ENCODE measurements at regions not wholly inside any gene's neighbourhood (a gene's known extent, or its start where the extent isn't known, plus 50 kb on each side); places are given as distances from the start of the nearest gene placed in this dataset.

DNA sequence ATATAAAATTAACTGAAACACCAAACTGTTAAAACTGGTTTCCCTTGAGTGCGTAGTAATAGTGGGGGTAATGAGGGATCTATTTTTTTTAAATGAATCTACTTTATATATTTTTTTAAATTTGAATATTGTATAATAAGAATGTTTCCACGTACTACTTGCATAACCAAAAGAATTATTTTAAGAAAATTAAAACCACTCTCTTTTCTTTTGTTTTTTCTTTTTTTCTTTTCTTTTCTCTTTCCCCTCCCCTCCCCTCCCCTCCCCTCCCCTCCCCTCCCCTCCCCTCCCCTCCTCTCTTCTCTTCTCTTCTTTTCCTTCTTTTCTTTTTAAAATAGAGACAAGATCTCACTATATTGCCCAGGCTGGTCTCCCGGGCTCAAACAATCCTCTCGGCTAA is 166.9 kb upstream of the MID1 start:
- H3K27ac ChIP-seq: no peak overlapping the region
- H3K9me3 ChIP-seq: no peaks in the 10 kb centered on the region
- CTCF ChIA-PET: no interaction called here
- H3K4me3 ChIP-seq: no peak overlapping the region
- FAIRE-seq (no peak), DNase-seq (ENCODE audit: low read depth in 1 of 2, low spot score in 1 of 2) (no peak), ATAC-seq (no peak)
- no peaks in the 10 kb centered on the region for H3K4me1 ChIP-seq
- TF ChIP-seq MYC (IDR thresholded peaks at IDR 0.05; ENCODE audit: borderline replicate concordance, low read length) (no peak), KDM1A (IDR thresholded peaks at IDR 0.05; ENCODE audit: low read depth) (no peak), CHD4 (IDR thresholded peaks at IDR 0.05; ENCODE audit: borderline replicate concordance) (no peak), POLR2AphosphoS2 (conservative IDR thresholded peaks at IDR 0.05; ENCODE audit: low read length) (no peak), ZNF302 (CRISPR knock-in tag; IDR thresholded peaks at IDR 0.05) (no peak), TFCP2L1 (CRISPR knock-in tag; IDR thresholded peaks at IDR 0.05) (no peak), TP53 (CRISPR knock-in tag; IDR thresholded peaks at IDR 0.05) (no peak), FOSL2 (IDR thresholded peaks at IDR 0.05) (no peak), FOSL2 (CRISPR knock-in tag; IDR thresholded peaks at IDR 0.05) (no peak), CEBPB (IDR thresholded peaks at IDR 0.05) (no peak)
- TF ChIP-seq, protein P1, sequence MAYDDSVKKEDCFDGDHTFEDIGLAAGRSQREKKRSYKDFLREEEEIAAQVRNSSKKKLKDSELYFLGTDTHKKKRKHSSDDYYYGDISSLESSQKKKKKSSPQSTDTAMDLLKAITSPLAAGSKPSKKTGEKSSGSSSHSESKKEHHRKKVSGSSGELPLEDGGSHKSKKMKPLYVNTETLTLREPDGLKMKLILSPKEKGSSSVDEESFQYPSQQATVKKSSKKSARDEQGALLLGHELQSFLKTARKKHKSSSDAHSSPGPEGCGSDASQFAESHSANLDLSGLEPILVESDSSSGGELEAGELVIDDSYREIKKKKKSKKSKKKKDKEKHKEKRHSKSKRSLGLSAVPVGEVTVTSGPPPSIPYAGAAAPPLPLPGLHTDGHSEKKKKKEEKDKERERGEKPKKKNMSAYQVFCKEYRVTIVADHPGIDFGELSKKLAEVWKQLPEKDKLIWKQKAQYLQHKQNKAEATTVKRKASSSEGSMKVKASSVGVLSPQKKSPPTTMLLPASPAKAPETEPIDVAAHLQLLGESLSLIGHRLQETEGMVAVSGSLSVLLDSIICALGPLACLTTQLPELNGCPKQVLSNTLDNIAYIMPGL (CRISPR knock-in tag; IDR thresholded peaks at IDR 0.05; ENCODE audit: borderline replicate concordance): no peak
- no peak overlapping the region for H3K4me2 ChIP-seq
- POLR2A ChIA-PET: no interaction called here
- WGBS (ENCODE audit: missing lambda C conversion rate): 76% methylated on average over 4 of the region's 4 CpGs

DNA sequence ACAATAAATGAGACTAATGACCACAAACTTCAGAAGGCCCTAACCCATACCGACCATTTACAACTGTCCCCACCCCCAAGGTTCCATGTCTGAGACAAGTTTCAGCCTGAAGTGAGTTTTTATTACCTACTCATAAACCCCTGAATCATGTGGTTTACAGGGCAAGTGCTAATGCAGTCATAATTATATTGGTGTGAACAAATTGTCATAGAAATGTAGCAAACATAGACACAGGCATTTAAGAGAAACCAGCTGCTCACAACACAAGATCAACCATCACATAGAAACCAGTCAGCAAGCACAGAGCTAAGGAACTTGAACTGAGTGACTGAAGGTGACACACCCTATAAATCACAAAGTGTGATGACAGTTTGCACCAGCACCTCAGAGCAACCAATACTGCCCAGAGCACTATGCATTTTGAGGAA is 173.8 kb upstream of the MID1 start:
- FAIRE-seq (no peak), DNase-seq (ENCODE audit: low read depth in 1 of 2, low spot score in 1 of 2) (no peak), ATAC-seq (no peak)
- no peak overlapping the region for H3K4me3 ChIP-seq
- WGBS (ENCODE audit: missing lambda C conversion rate): 77% methylated on average over 1 of the region's 1 CpG
- no peak overlapping the region for H3K27ac ChIP-seq
- no peaks in the 10 kb centered on the region for H3K9me3 ChIP-seq
- H3K4me2 ChIP-seq: no peak overlapping the region
- POLR2A ChIA-PET: no interaction called here
- CTCF ChIA-PET: no interaction called here
- TF ChIP-seq, protein P2, sequence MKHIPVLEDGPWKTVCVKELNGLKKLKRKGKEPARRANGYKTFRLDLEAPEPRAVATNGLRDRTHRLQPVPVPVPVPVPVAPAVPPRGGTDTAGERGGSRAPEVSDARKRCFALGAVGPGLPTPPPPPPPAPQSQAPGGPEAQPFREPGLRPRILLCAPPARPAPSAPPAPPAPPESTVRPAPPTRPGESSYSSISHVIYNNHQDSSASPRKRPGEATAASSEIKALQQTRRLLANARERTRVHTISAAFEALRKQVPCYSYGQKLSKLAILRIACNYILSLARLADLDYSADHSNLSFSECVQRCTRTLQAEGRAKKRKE (CRISPR knock-in tag; IDR thresholded peaks at IDR 0.05; ENCODE audit: low read depth): no peak
- no peak for TF ChIP-seq MAFK (IDR thresholded peaks at IDR 0.05; ENCODE audit: partially characterized antibody)
- TF ChIP-seq RNF2 (IDR thresholded peaks at IDR 0.05; ENCODE audit: borderline replicate concordance, low read depth): no peak
- no peak for TF ChIP-seq NFE2L2 (conservative IDR thresholded peaks at IDR 0.05; ENCODE audit: low read length)
- no peak for TF ChIP-seq POLR2A (IDR thresholded peaks at IDR 0.05; ENCODE audit: low read length)
- no peak for TF ChIP-seq CBX2 (IDR thresholded peaks at IDR 0.05; ENCODE audit: borderline replicate concordance, low read depth)
- TF ChIP-seq SMC3 (IDR thresholded peaks at IDR 0.05): no peak
- TF ChIP-seq, protein P3, sequence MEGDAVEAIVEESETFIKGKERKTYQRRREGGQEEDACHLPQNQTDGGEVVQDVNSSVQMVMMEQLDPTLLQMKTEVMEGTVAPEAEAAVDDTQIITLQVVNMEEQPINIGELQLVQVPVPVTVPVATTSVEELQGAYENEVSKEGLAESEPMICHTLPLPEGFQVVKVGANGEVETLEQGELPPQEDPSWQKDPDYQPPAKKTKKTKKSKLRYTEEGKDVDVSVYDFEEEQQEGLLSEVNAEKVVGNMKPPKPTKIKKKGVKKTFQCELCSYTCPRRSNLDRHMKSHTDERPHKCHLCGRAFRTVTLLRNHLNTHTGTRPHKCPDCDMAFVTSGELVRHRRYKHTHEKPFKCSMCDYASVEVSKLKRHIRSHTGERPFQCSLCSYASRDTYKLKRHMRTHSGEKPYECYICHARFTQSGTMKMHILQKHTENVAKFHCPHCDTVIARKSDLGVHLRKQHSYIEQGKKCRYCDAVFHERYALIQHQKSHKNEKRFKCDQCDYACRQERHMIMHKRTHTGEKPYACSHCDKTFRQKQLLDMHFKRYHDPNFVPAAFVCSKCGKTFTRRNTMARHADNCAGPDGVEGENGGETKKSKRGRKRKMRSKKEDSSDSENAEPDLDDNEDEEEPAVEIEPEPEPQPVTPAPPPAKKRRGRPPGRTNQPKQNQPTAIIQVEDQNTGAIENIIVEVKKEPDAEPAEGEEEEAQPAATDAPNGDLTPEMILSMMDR (IDR thresholded peaks at IDR 0.05): no peak
- TF ChIP-seq, protein P4, sequence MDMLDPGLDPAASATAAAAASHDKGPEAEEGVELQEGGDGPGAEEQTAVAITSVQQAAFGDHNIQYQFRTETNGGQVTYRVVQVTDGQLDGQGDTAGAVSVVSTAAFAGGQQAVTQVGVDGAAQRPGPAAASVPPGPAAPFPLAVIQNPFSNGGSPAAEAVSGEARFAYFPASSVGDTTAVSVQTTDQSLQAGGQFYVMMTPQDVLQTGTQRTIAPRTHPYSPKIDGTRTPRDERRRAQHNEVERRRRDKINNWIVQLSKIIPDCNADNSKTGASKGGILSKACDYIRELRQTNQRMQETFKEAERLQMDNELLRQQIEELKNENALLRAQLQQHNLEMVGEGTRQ (IDR thresholded peaks at IDR 0.05): no peak
- TF ChIP-seq ZFP36 (IDR thresholded peaks at IDR 0.05; ENCODE audit: borderline replicate concordance, partially characterized antibody): no peak
- TF ChIP-seq NPAS2 (CRISPR knock-in tag; IDR thresholded peaks at IDR 0.05; ENCODE audit: borderline replicate concordance): no peak
- H3K4me1 ChIP-seq: no peaks in the 10 kb centered on the region
